Heart left ventricle (tissue), 16 donors: ENCODE measurements at regions not wholly inside any gene's neighbourhood (a gene's known extent, or its start where the extent isn't known, plus 50 kb on each side); places are given as distances from the start of the nearest gene placed in this dataset.

Source experiments
- ATAC-seq, 4 donors: fragments of 200-7000 bp; cut with Tn5 transposase; one replicate each; pipeline ENCODE4 v1.9.1; 2020 to 2022; ENCODE audit warnings: moderate library complexity in 4 of 4, mild to moderate bottlenecking in 3 of 4, moderate number of reproducible peaks in 1 of 4
- DNase-seq, 5 donors: peaks; one replicate each; pipeline ENCODE4 v3.0.0-alpha.2; 2020
- H3K27ac ChIP-seq, 12 donors: fragments of 200-600 bp; sonication (generic) in 4 of 12; one replicate each; pipeline versions ENCODE4 v1.5.0 to v1.8.0; 2016 to 2022; ENCODE audit warnings: mild to moderate bottlenecking in 2 of 12
- H3K27me3 ChIP-seq, 9 donors: fragments of 200-600 bp; sonication (generic) in 2 of 9; one replicate each; pipeline versions ENCODE4 v1.5.1 to v1.8.0; 2016 to 2022; ENCODE audit warnings: mild to moderate bottlenecking in 3 of 9
- H3K36me3 ChIP-seq, 9 donors: fragments of 200-600 bp; sonication (generic) in 2 of 9; one replicate each; pipeline versions ENCODE4 v1.5.0 to v1.8.0; 2018 to 2022; ENCODE audit warnings: mild to moderate bottlenecking in 2 of 9
- H3K4me1 ChIP-seq, 12 donors: fragments of 200-600 bp; sonication (generic) in 4 of 12; one replicate each; pipeline versions ENCODE4 v1.5.0 to v1.8.0; 2016 to 2022; ENCODE audit warnings: mild to moderate bottlenecking in 3 of 12
- H3K4me3 ChIP-seq, 12 donors: fragments of 200-600 bp; sonication (generic) in 4 of 12; one replicate each; pipeline versions ENCODE4 v1.5.0 to v1.8.0; 2017 to 2022; ENCODE audit warnings: mild to moderate bottlenecking in 9 of 12, moderate library complexity in 4 of 12
- H3K9me3 ChIP-seq, 12 donors: fragments of 200-600 bp; sonication (generic) in 4 of 12; one replicate each; pipeline versions ENCODE4 v1.5.0 to v1.8.0; 2016 to 2022; ENCODE audit warnings: mild to moderate bottlenecking in 1 of 12
- CTCF ChIP-seq, 12 donors: fragments of 200-600 bp; sonication (generic) in 4 of 12; IDR thresholded peaks; one replicate each; pipeline versions ENCODE4 v1.5.0 to v1.8.0; 2018 to 2022; ENCODE audit warnings: antibody characterized with exemption in 12 of 12, mild to moderate bottlenecking in 5 of 12
- POLR2A ChIP-seq, 2 donors: fragments of 450-650 bp; IDR thresholded peaks; one replicate each; pipeline ENCODE4 v1.6.1; 2017; ENCODE audit warnings: antibody characterized with exemption in 2 of 2, mild to moderate bottlenecking in 2 of 2, moderate library complexity in 2 of 2
- WGBS, 4 donors: extraction: QIAGEN DNeasy Blood & Tissue Kit in 2 of 4; methylation state at CpG; one replicate each; pipeline versions ENCODE4 v1.1.5 to v1.1.7; 2013 to 2018; 5-methylcytosine and 5-hydroxymethylcytosine counted together
- intact Hi-C, 10 donors: fragments of 100-400 bp; cut with DNase I; formaldehyde crosslinking; loops; one replicate each; pipeline versions ENCODE4 v1.11.1 to v1.14.2; 2022
- donor health status: ischemic (EF 13 %, LVEDD 7.1; RV severe dilation, severe dysfunction).
- donor health status: healthy with polysubstance abuse.
- donor health status: DM: no; HTN: yes; CAD: no.
- donor health status: DM: no; HTN: no; CAD: no.
- donor health status: ischemic (EF 25% LVEDD 6.9; RV normal size, moderate dysfunction).
- donor health status: ischemic (EF 25% LVEDD 5.7; RV mildly dilated, moderate dysfunction).
- donor health status: healthy.
- donor health status: DM: yes; HTN: yes; CAD: no.
- donor health status: ischemic (EF 35%, LVEDD 5.7; RV mildly dilated, moderate dysfunction).
- donor health status: nonischemic (EF 11% LVEDD 7.7; RV severe dilation, severe dysfunction).
- donor health status: DM: yes; HTN: yes; CAD: no.
- donor health status: PGD.
- donor health status: ischemic (EF 29% LVEDD 5.4; RV normal size, mild dysfunction).
- donor health status: nonischemic (EF 23%, LVEDD 6.1; RV moderate dilation, normal function).

GRCh38 chr21:25342816-25343215, 264.5 kb downstream of the MRPL39 start:
- Histone ChIP-seq H3K4me1 (no peaks in the 10 kb centered on the region), H3K4me3 (no peak overlapping the region), H3K9me3 (peaks cover 0 to 8% (median 0%) of the 10 kb centered on the region in 12 donors), H3K27ac (no peak overlapping the region), H3K27me3 (peaks cover 0 to 3% (median 0%) of the 10 kb centered on the region in 9 donors), H3K36me3 (no peaks in the 10 kb centered on the region)
- ATAC-seq = no peak
- no peak for TF ChIP-seq CTCF (IDR thresholded peaks at IDR 0.05)
- no peak for TF ChIP-seq POLR2A (IDR thresholded peaks at IDR 0.05)
- intact Hi-C loops = no loop called here
- WGBS, 4 donors = 73 to 82% (median 79%) methylated on average over 1 of the region's 1 CpG
- DNase-seq = no peak

- Histone ChIP-seq H3K4me1 (no peaks in the 10 kb centered on the region), H3K36me3 (no peaks in the 10 kb centered on the region), H3K9me3 (peaks cover 0 to 4% (median 0%) of the 10 kb centered on the region in 12 donors), H3K4me3 (no peak overlapping the region), H3K27ac (no peak overlapping the region), H3K27me3 (no peaks in the 10 kb centered on the region)
- DNase-seq (no peak), ATAC-seq (no peak)
- WGBS, 4 donors = 75 to 85% (median 81%) methylated on average over 6 of the region's 6 CpGs
- TF ChIP-seq POLR2A (IDR thresholded peaks at IDR 0.05) (no peak), CTCF (IDR thresholded peaks at IDR 0.05) (no peak)
- intact Hi-C loops = no loop called here
Observed at GRCh38 chr21:25341981-25342380, 265.3 kb downstream of the MRPL39 start.

GRCh38 chr21:25338415-25338814, 268.9 kb downstream of the MRPL39 start:
- DNase-seq = no peak
- no peaks in the 10 kb centered on the region for H3K4me1 ChIP-seq
- TF ChIP-seq POLR2A (IDR thresholded peaks at IDR 0.05) (no peak), CTCF (IDR thresholded peaks at IDR 0.05) (no peak)
- H3K27me3 ChIP-seq = no peaks in the 10 kb centered on the region
- 67 to 75% (median 69%) methylated on average over 5 of the region's 5 CpGs for WGBS, 4 donors
- H3K9me3 ChIP-seq = no peaks in the 10 kb centered on the region
- ATAC-seq = no peak
- no peak overlapping the region for H3K27ac ChIP-seq
- H3K4me3 ChIP-seq = no peak overlapping the region
- intact Hi-C loops = no loop called here
- H3K36me3 ChIP-seq = no peaks in the 10 kb centered on the region

- no peaks in the 10 kb centered on the region for H3K4me1 ChIP-seq
- intact Hi-C loops = no loop called here
- no peak overlapping the region for H3K4me3 ChIP-seq
- 87 to 89% (median 87%) methylated on average over 6 of the region's 6 CpGs for WGBS, 4 donors
- no peak for DNase-seq
- H3K9me3 ChIP-seq = no peaks in the 10 kb centered on the region
- no peaks in the 10 kb centered on the region for H3K27me3 ChIP-seq
- H3K36me3 ChIP-seq = no peaks in the 10 kb centered on the region
- no peak for ATAC-seq
- no peak overlapping the region for H3K27ac ChIP-seq
- TF ChIP-seq CTCF (IDR thresholded peaks at IDR 0.05) = no peak
- no peak for TF ChIP-seq POLR2A (IDR thresholded peaks at IDR 0.05)
Observed at GRCh38 chr21:25334046-25334730, 273.1 kb downstream of the MRPL39 start.
